Right forelimb (tissue), 1 donor: ENCODE measurements at regions not wholly inside any gene's neighbourhood (a gene's known extent, or its start where the extent isn't known, plus 50 kb on each side); places are given as distances from the start of the nearest gene placed in this dataset.

ENCODE experiments used
- DNase-seq: peaks from one replicate; pipeline ENCODE4 v3.0.0-alpha.2; 2018

- no peak for DNase-seq
Measured at GRCh38 chr21:26784974-26785373, 60.2 kb downstream of the ADAMTS1 start.

DNA sequence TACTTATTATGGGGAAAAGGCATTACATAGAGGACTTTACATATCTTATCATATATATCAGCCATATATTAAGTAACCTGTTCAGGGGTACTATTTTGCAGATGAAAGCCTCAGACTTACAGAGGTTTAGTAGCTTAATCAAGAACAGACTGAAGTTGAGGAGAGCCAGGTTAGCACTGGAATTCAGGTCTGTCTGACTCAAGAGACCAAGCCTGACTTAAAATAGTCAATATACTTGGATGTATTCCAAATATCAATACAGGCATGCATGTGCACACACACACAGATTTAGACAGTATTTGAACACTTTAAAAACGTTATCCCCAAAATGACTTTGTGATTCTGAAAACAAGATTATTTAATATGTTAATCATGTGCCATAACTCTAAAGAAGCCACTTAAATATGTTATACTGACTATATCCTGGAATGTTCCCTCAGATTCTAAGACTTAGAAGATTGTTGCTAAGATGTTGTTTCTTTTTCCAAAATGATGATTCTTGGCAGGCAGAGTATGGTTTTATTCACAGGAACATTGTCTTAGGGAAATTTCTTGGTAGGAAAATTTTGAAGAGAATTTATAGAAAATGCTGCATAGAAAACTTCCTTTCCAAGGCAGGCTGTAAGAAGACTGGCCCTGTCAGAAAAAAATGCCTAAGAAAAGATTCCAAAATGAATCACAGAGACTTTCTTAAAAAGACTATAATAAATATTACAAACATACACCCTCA lies 61.6 kb downstream of the ADAMTS1 start:
- DNase-seq = no peak

- DNase-seq = no peak
Measured at GRCh38 chr21:26782747-26783146, 62.5 kb downstream of the ADAMTS1 start.

- DNase-seq = no peak
Measured at GRCh38 chr21:26782331-26782730, 62.9 kb downstream of the ADAMTS1 start.

DNA sequence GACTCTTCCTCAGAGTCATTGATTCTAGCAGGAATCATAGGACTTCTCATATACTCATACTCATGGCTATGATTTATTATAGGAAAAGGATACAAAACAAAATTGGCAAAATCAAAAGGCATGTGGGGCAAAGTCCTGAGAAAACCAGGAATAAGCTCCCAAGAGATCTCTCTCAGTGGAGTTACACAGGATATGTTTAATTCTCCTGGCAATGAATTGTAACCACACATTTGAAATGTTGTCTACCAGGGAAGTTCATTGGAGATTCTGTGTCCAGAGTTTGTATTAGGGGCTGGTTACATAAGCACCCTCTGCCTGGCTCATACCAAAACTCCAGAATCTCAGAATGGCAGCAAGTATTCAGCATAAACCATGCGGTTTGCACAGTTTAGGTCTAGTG lies 63.9 kb downstream of the ADAMTS1 start:
- DNase-seq = no peak

- no peak for DNase-seq
Measured at GRCh38 chr21:26777166-26777565, 68.0 kb downstream of the ADAMTS1 start.

DNA sequence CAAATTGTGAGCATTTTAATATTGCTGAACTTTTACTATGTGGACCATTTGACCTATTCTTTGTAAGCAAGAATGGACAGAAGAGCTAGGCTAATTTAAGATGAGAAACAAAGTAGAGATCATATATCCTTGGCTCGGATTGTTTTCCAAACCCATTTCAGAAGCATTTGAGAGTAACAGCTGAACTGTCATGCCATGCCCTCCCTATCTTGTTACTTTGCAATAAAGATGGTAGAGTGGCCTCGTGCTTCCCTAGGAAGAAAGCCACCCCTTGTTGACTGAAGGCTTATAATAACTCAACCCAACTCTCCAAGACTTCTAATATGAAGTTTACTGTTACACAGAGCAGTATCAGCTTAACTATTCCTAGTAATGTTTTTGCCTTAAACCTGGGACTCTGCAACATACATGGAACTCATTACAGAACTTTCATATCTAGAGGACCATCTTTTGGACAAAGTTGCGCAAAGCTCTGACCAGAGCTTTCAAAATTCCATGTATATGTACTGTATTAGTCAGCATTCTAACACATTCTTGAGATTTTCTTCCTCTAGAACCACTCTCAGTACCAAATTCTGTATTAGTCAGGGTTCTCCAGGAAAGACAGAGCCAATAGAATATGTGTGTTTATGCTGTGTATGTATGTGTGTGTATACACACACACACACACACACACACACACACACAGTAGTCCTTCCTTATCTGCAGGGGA lies 68.7 kb downstream of the ADAMTS1 start:
- DNase-seq = no peak

DNA sequence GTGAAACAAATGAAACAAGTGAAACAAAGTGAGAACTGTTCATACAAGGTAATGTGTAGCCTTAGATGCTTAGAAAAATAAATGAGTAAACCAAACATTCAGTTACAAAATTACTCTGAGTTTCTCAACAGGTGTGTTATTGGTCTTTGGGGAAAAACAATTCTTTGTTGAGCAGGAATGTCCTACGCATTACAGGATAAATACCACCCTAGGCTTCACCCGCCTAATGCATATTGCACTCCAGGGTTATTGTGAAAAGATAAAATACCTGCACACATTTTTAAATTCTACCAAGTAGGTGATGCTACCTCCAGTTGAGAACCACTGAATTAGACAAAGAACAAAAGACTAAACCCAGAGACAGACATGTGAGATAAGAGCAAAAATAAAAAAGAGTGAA lies 72.2 kb downstream of the ADAMTS1 start:
- DNase-seq = no peak

GRCh38 chr21:26769613-26770188 lies 75.5 kb downstream of the ADAMTS1 start:
- no peak for DNase-seq

DNA sequence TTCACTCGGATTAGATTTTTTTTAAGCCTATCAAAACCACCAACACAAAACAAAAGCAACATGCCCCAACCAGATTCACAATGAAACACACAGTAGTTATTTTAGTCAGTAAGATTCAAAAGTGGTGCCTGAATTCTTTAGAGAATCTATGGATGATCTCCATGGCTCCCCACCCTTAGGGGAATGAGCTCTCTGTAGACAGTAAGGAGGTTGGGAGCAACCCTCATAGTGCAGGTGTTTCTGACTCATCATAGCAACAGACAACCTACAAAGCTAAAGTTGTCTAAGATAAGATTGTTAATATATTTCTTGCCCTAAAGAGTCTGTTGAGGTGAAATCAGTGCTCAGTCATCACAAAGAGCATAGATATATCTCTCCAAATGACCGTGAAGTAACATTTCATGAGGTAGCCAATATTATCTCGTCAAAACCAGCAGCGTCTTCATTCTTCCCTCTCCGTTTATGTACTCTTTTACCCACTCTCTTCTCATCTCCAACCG lies 78.3 kb downstream of the ADAMTS1 start:
- DNase-seq = no peak

DNA sequence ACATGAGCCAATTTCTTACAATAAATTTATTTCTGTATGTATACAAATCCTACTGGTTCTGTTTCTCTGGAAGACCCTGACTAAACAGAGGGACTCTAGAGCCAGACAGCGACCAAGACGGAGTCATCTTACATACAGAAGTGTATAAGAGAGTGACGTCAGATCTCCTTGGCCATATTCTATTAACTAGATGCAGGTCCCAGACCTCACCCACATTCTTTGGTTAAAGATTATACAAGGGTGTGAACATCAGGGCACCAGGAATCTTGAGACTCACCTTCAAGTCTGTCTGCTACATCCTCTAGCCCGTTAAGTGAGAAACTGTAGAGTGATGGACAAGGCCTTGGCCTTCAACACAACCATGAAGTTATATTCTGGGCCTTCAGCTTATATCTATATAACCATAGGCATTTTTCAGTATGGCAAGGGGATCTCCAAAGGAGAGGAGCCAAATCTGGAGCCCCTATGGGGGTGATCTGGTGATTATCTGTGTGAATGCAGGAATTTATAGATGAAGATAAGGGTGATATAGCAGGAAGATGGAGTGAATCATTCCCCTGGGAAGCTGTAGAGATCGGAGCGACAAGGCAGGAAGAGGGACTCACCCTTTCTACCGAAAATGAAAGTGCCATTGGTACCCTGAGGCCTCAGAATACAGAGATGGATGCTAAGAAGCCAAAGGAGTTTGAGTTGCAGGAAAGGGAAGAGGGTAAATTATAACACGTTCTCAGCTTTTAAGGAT lies 83.9 kb downstream of the ADAMTS1 start:
- DNase-seq = no peak

DNA sequence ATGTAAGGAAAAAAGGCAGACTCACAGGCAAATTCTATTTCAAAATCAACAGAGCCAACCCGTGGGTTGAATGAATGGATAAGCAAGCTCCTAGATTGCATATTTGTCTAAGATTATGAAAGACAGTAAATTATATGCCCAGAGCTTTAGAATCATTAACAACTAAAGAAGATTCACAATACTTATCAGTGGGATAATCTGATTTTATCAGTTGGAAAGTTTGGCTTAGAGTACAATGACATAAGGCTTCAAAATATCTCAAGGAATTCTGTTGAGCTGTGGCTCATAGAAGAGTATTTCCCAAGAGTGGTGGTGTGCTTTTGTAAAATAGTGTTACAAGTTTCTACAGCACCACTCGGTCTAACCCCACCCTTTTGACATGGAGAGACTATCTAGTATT lies 85.5 kb downstream of the ADAMTS1 start:
- DNase-seq = no peak

GRCh38 chr21:26758083-26758880 lies 86.9 kb downstream of the ADAMTS1 start:
- no peak for DNase-seq

DNA sequence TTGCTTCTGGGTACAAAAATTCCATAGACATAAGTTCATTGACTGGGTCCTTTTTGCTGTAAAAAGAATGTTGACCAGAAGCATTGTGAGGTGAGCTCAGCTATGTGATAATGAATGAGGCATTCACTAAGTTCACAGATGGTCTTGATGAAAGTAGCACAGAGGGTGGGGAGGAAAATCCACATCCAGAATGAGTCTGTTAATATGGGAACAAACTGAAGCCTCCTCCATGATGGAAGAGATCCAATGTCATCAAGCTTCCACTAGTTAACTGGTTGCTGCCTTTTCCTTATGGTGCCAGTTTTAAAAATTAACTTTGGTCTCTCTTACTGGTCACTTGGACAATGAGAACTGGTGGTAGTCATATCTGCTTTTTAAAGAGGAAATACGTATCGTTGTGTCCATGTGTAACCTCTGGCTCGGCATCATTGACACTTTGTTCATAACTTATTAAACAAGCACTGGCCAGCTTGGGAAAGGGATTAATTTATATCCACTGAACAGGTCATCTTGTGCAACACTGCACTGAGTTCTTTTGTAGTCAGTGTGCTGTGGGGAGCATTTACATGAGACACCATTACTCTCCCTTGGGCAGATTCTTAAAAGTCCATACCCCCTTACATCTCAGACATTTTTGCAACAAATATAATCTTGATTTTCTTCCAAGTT lies 88.6 kb downstream of the ADAMTS1 start:
- DNase-seq = no peak

DNA sequence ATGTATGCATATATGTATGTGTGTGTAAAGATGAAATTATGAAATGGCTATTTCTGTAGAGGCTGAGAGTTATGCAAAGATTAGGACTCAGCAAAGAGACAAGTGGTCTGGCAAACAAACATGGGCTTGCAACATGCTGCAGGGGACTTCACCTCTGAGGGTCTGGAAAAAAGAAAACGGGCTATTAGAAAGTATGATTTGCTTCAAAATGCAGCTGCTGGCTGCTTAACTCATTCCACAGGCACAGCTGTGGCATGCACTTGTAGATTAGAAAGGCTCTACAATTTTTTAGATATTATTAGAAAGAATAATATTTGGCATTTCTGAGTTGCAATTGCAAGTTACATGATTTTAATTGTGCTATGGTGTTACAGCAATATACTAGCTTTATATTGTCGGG lies 90.4 kb downstream of the ADAMTS1 start:
- DNase-seq = no peak

DNA sequence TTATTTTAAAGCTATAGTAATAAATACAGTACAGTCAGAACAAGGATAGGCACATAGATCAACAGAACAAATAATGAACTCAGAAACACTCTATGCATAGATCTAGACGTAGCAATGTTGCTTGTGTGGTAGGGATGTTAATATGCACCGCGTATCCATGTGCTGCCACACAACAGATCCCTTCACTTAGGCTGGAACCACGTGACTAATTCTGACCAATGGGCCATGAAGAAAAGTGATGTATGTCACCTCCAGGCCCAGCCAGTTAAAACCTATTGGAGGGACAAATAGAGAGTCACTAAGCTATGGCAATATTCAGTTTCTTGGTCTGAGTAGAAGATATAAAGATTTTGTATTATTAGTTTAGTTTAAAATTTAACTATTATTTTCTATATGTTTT lies 91.4 kb downstream of the ADAMTS1 start:
- no peak for DNase-seq

- no peak for DNase-seq
Measured at GRCh38 chr21:26752849-26753248, 92.4 kb downstream of the ADAMTS1 start.

- DNase-seq = no peak
Measured at GRCh38 chr21:26751305-26751704, 93.9 kb downstream of the ADAMTS1 start.

DNA sequence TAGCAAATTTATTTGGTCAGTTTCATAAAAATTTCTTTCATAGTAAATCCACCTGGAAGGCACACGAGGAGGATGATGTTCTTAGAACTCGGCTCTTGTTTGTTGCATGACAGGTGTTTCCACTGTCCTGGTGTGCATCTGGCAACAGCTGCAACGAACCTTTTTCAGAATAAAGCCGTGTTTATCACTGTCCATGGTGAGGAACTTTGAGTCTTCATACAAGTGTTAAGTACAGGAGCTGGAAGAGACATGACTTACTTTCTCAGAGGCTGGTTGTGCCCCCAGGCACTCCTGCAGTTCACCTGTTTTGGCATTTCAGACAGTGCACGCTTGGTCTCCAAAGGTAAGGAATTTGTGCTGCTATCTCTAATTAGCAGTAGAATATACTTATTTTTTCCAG lies 97.1 kb downstream of the ADAMTS1 start:
- no peak for DNase-seq

- no peak for DNase-seq
Measured at GRCh38 chr21:26747216-26747615, 98.0 kb downstream of the ADAMTS1 start.

DNA sequence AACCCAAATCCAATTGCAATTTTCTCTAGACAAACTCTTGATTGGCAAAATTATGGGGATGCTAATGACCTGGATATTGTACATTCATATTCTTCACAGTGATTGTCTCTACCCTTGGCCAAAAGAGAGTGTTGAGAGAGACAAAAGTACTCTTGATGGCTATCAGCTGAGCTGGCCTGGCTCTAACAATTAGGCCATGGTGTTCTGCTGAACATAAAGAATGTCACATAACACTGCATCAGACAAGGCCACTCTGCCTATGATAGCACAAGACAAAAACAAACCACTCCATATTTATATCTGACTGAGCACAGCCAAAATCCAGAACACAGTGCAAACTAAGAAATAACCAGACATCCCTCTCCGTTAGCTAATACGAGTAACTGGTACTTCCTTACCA lies 101.7 kb downstream of the ADAMTS1 start:
- no peak for DNase-seq

DNA sequence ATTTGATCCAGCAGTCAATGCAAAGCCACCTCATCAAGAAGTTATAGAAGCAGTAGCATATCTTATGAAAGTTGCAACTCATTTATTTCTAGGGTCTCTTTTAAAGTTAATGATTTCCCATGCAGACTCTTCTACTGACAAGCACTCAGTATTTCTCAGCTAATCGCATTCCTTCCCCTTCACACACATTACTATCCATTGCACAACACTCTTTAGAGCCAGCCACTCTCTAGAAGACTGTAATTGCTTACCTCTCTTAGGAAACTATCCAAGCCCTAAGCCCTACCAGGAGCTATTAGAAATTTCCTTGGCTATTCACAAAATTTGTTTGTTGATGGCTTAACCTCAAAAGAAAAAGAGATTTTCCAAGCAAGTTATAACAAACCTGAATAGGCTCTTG lies 106.0 kb downstream of the ADAMTS1 start:
- DNase-seq = no peak
